ENCODE measurements at regions not wholly inside any gene's neighbourhood (a gene's known extent, or its start where the extent isn't known, plus 50 kb on each side); places are given as distances from the start of the nearest gene placed in this dataset.
"Not testable (repeated sequence)": the region's sequence is repeated elsewhere in the genome, so short reads cannot be mapped to it uniquely, and the experiment has no call there.

DNA sequence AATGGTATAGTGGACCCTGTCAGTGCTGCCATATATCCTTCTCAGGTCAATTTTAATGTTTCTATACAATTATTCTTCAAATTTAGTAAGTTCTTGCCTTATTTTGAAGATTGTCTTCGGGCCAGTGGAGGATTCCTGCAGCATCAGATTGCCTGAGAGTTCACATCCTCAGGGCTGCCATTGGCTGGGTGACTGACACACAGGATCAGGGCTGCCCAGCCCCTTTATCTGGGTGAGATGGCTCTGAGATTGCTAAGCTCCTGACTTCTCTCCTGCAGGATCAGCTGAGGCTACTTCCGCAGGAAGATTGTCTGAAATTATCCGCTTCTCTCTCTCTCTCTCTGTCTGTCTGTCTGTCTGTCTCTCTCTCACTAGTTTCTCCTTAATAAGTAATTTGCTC is 567.4 kb downstream of the TSN start:
- no peak overlapping the region for H3K4me3 ChIP-seq (ENCODE audit: low read depth, low read length)
- H3K9me3 ChIP-seq (ENCODE audit: control insufficient read depth, insufficient read depth, low read length) = no peaks in the 10 kb centered on the region

DNA sequence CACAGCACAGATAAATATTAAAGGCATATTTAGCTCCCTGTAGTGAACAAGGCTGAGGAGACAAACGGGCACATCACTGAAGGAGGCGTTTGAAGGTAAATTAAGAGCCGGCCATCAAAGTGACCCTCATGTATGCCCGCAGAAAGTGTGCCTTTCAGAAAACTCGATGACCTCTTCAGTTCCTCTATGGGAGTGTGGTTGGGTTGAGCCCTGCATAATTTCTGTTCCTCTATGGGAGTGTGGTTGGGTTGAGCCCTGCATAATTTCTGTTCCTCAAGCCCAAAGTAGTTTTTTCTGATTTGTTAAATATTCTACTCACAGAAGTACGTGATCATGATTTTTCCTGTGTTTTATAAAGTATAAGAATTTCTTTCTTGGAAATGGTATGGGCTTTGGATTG is 568.5 kb downstream of the TSN start:
- Histone ChIP-seq H3K9ac (ENCODE audit: low read depth, low read length) (no peak overlapping the region), H3K4me3 (ENCODE audit: low read depth, low read length) (no peak overlapping the region), H3K27me3 (ENCODE audit: control insufficient read depth, insufficient read depth, low read length) (no peaks in the 10 kb centered on the region)

More for the DNA sequence above, 567.4 kb downstream of the TSN start:
- no peaks in the 10 kb centered on the region for H3K4me1 ChIP-seq (ENCODE audit: control insufficient read depth, insufficient read depth, low read length)
- H3K9ac ChIP-seq (ENCODE audit: low read depth, low read length) = no peak overlapping the region
- H3K27me3 ChIP-seq (ENCODE audit: control insufficient read depth, insufficient read depth, low read length) = no peaks in the 10 kb centered on the region
- no peaks in the 10 kb centered on the region for H3K36me3 ChIP-seq (ENCODE audit: control insufficient read depth, insufficient read depth, low read length)

DNA sequence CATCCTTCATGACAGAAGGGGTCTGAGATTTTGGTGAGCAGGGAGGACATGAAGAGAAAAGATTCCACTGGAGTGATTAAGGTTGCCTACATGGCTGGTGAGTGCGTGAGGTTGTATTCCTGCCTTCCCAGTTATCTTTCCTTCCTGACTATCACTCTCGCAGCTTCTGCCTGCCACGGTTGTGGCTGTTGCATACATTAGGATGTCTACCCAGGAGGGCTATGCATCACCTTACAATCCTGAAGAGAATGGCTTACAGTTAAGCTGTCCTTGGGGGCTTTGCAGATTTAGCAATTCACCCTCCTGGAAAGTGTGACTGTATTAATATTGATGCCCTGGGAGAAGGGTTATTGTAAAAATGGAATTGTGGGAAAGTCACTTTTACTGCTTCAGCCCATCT is 571.0 kb downstream of the TSN start:
- Histone ChIP-seq H3K4me1 (ENCODE audit: control insufficient read depth, insufficient read depth, low read length) (no peaks in the 10 kb centered on the region), H3K36me3 (ENCODE audit: control insufficient read depth, insufficient read depth, low read length) (no peaks in the 10 kb centered on the region), H3K9me3 (ENCODE audit: control insufficient read depth, insufficient read depth, low read length) (no peaks in the 10 kb centered on the region), H3K4me3 (ENCODE audit: low read depth, low read length) (no peak overlapping the region), H3K9ac (ENCODE audit: low read depth, low read length) (no peak overlapping the region), H3K27me3 (ENCODE audit: control insufficient read depth, insufficient read depth, low read length) (no peaks in the 10 kb centered on the region)

More for the DNA sequence above, 568.5 kb downstream of the TSN start:
- H3K9me3 ChIP-seq (ENCODE audit: control insufficient read depth, insufficient read depth, low read length) = no peaks in the 10 kb centered on the region
- H3K36me3 ChIP-seq (ENCODE audit: control insufficient read depth, insufficient read depth, low read length) = no peaks in the 10 kb centered on the region
- no peaks in the 10 kb centered on the region for H3K4me1 ChIP-seq (ENCODE audit: control insufficient read depth, insufficient read depth, low read length)

DNA sequence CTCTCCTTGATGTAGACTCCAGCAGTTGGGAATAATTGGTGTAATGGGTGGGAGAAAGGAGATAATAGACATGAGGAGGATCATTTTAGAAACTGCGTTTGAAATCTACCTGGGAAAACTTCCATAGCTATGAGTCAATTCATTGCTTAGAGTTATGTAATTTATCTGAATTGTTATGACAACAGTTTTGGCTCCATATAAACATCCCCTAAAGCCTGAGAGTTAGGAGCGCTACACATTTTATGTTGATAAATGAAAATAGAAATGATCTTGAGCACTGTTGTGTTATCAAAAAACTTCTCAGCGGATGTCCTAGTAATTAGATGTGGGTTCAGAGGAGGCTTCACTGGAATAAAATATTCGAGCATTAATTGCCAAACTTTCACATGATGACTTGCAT is 573.4 kb downstream of the TSN start:
- no peaks in the 10 kb centered on the region for H3K9me3 ChIP-seq (ENCODE audit: control insufficient read depth, insufficient read depth, low read length)
- H3K9ac ChIP-seq (ENCODE audit: low read depth, low read length) = no peak overlapping the region

DNA sequence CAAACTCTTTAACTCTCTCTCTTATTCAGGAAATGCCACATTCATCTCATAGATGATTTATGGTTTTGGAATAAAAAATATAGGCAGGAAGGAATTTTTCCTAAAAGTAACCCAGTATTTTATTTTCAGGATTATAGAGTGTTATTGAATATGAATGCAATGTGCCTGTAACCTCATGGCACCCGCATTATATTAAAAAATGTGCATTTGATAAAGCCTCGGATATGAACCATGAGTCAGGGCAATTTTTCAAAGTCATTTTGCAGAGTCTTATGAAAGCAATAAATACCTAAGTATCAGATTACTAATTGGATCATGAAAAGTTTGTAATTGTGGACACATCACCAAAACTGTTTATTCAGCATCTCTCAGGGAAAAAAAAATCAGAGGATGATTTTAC is 573.8 kb downstream of the TSN start:
- Histone ChIP-seq H3K9me3 (ENCODE audit: control insufficient read depth, insufficient read depth, low read length) (no peaks in the 10 kb centered on the region), H3K4me3 (ENCODE audit: low read depth, low read length) (no peak overlapping the region), H3K36me3 (ENCODE audit: control insufficient read depth, insufficient read depth, low read length) (no peaks in the 10 kb centered on the region), H3K27me3 (ENCODE audit: control insufficient read depth, insufficient read depth, low read length) (no peaks in the 10 kb centered on the region), H3K9ac (ENCODE audit: low read depth, low read length) (no peak overlapping the region), H3K4me1 (ENCODE audit: control insufficient read depth, insufficient read depth, low read length) (no peaks in the 10 kb centered on the region)

More for the DNA sequence above, 573.4 kb downstream of the TSN start:
- Histone ChIP-seq H3K36me3 (ENCODE audit: control insufficient read depth, insufficient read depth, low read length) (no peaks in the 10 kb centered on the region), H3K27me3 (ENCODE audit: control insufficient read depth, insufficient read depth, low read length) (no peaks in the 10 kb centered on the region), H3K4me3 (ENCODE audit: low read depth, low read length) (no peak overlapping the region), H3K4me1 (ENCODE audit: control insufficient read depth, insufficient read depth, low read length) (no peaks in the 10 kb centered on the region)

DNA sequence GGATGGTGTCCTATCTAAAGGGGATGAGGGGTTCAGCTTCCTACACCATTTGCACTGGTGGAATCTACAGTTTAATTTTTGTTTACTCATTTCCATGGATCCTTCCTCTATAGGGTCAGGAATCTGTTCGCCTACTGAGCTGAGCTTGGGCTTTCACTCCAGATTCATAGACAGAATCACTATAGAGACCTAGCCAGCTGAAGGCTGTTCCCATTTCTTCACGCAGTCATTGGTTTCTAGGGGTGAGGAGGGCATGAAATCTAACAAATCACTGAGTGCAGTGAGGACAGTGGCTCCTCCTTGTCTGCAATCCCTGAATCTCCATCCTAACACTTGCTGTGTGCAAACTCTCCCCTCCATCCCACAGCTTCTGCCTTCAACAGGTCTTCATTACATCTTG is 578.5 kb downstream of the TSN start:
- Histone ChIP-seq H3K27me3 (ENCODE audit: control insufficient read depth, insufficient read depth, low read length) (no peaks in the 10 kb centered on the region), H3K4me1 (ENCODE audit: control insufficient read depth, insufficient read depth, low read length) (no peaks in the 10 kb centered on the region), H3K9me3 (ENCODE audit: control insufficient read depth, insufficient read depth, low read length) (no peaks in the 10 kb centered on the region)

DNA sequence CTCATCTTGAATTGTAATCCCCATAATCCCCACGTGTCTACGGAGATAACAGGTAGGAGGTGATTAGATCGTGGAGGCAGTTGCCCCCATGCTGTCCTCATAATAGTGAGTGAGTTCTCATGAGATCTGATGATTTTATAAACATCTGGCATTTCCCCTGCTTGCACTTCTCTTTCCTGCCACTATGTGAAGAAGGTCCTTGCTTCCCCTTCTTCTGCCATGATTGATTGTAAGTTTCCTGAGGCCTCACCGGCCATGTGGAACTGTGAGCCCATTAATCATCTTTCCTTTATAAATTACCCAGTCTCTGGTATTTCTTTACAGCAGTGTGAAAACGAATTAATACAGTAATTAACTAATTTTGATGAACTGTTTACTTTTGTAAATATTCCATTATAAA is 582.5 kb downstream of the TSN start:
- Histone ChIP-seq H3K9me3 (ENCODE audit: control insufficient read depth, insufficient read depth, low read length) (no peaks in the 10 kb centered on the region), H3K36me3 (ENCODE audit: control insufficient read depth, insufficient read depth, low read length) (no peaks in the 10 kb centered on the region), H3K4me1 (ENCODE audit: control insufficient read depth, insufficient read depth, low read length) (no peaks in the 10 kb centered on the region), H3K9ac (ENCODE audit: low read depth, low read length) (no peak overlapping the region), H3K27me3 (ENCODE audit: control insufficient read depth, insufficient read depth, low read length) (no peaks in the 10 kb centered on the region), H3K4me3 (ENCODE audit: low read depth, low read length) (no peak overlapping the region)

More for the DNA sequence above, 578.5 kb downstream of the TSN start:
- Histone ChIP-seq H3K36me3 (ENCODE audit: control insufficient read depth, insufficient read depth, low read length) (no peaks in the 10 kb centered on the region), H3K9ac (ENCODE audit: low read depth, low read length) (no peak overlapping the region), H3K4me3 (ENCODE audit: low read depth, low read length) (no peak overlapping the region)

DNA sequence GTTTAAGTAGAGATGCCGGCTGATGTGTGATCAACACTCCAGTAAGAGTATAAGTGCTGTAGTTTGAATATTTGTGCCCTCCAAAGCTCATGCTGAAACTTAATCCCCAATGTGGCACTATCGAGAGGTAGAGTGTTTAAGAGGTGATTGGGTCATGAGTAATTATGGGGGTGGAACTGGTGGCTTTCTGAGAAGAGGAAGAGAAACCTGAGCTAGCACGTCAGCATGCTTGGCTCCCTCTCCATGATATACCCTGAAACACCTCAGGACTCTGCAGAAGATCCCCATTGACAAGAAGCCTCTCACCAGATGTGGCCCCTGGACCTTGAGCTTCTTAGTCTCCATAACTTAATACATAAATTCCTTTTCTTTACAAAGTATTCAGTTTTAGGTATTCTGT is 584.8 kb downstream of the TSN start:
- no peak overlapping the region for H3K4me3 ChIP-seq (ENCODE audit: low read depth, low read length)
- no peaks in the 10 kb centered on the region for H3K4me1 ChIP-seq (ENCODE audit: control insufficient read depth, insufficient read depth, low read length)
- H3K9me3 ChIP-seq (ENCODE audit: control insufficient read depth, insufficient read depth, low read length) = no peaks in the 10 kb centered on the region
- no peaks in the 10 kb centered on the region for H3K36me3 ChIP-seq (ENCODE audit: control insufficient read depth, insufficient read depth, low read length)
- H3K27me3 ChIP-seq (ENCODE audit: control insufficient read depth, insufficient read depth, low read length) = no peaks in the 10 kb centered on the region
- no peak overlapping the region for H3K9ac ChIP-seq (ENCODE audit: low read depth, low read length)

DNA sequence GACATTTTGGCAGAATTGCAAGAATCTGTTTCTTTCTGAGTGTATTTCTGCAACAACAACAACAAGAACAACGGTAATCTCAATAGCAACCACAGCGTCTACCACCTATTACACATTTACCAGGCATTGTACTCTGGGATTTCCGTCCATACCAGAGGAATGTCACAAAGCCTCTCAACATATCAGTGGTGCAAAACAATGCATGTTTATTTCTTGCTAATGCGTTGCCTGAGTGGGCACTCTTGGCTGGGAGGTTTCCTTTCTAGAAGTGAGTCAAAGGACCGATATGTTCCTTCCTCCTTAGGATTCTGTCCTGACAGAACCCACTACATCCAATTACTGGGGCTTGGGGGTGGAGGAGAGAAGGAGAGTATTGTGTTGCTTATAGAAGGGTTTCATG is 585.6 kb downstream of the TSN start:
- Histone ChIP-seq H3K36me3 (ENCODE audit: control insufficient read depth, insufficient read depth, low read length) (no peaks in the 10 kb centered on the region), H3K27me3 (ENCODE audit: control insufficient read depth, insufficient read depth, low read length) (no peaks in the 10 kb centered on the region), H3K4me3 (ENCODE audit: low read depth, low read length) (no peak overlapping the region), H3K4me1 (ENCODE audit: control insufficient read depth, insufficient read depth, low read length) (no peaks in the 10 kb centered on the region), H3K9me3 (ENCODE audit: control insufficient read depth, insufficient read depth, low read length) (no peaks in the 10 kb centered on the region), H3K9ac (ENCODE audit: low read depth, low read length) (no peak overlapping the region)

DNA sequence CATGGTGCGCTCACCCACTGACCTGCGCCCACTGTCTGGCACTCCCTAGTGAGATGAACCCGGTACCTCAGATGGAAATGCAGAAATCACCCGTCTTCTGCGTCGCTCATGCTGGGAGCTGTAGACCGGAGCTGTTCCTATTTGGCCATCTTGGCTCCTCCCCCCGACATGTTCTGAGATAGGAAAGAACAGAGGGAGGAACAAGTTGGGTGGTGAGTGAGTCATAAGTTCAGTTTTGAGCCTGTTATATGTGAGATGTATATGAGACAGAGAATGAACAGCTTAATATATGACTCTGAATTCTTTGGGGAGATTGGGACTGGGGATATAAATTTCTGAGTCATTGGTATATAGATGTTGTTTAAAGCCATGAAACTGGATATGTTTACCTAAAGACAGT is 596.7 kb downstream of the TSN start:
- H3K9ac ChIP-seq (ENCODE audit: low read depth, low read length); H3K36me3 ChIP-seq (ENCODE audit: control insufficient read depth, insufficient read depth, low read length); H3K4me1 ChIP-seq (ENCODE audit: control insufficient read depth, insufficient read depth, low read length); H3K4me3 ChIP-seq (ENCODE audit: low read depth, low read length); H3K27me3 ChIP-seq (ENCODE audit: control insufficient read depth, insufficient read depth, low read length); H3K9me3 ChIP-seq (ENCODE audit: control insufficient read depth, insufficient read depth, low read length): not testable (repeated sequence)

DNA sequence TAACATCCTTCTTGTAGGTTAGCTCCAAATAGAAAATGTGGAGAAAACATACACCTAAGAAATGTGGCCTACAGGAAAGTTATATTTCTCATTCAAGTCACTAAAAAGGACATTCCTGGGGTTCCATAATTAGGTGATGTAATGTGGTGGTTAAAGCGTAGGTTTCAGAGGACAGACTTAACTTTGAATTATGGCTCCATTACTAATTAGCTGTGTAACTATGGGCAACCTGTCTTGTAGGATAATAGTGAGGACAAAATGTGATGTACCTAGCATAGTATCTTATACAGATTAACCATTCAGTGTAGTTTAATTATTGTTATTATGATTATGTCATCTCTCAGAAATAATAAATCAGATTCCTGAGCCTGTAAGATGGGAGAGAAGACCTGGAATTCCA is 602.5 kb downstream of the TSN start:
- no peaks in the 10 kb centered on the region for H3K9me3 ChIP-seq (ENCODE audit: control insufficient read depth, insufficient read depth, low read length)
- no peaks in the 10 kb centered on the region for H3K36me3 ChIP-seq (ENCODE audit: control insufficient read depth, insufficient read depth, low read length)
- no peaks in the 10 kb centered on the region for H3K27me3 ChIP-seq (ENCODE audit: control insufficient read depth, insufficient read depth, low read length)
- no peak overlapping the region for H3K9ac ChIP-seq (ENCODE audit: low read depth, low read length)
- no peak overlapping the region for H3K4me3 ChIP-seq (ENCODE audit: low read depth, low read length)
- no peaks in the 10 kb centered on the region for H3K4me1 ChIP-seq (ENCODE audit: control insufficient read depth, insufficient read depth, low read length)

DNA sequence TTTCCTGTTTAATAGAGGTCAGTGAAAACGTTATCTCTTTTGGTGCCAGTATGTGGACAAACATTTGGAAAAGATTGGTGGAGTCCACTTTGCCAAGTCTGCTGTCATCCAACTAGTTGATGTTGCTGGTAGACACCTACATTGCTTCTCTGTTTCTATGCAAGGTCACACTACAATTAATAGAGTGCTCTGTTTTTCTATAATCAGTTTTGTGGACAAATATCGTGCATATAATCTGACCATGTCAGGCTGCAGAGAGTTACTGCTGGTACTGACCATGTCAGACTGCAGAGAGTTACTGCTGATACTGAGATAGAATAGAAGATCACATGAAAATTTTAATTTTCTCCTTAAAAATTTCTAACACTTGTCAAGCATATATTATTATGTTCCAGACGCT is 603.3 kb downstream of the TSN start:
- Histone ChIP-seq H3K9ac (ENCODE audit: low read depth, low read length) (no peak overlapping the region), H3K27me3 (ENCODE audit: control insufficient read depth, insufficient read depth, low read length) (no peaks in the 10 kb centered on the region), H3K9me3 (ENCODE audit: control insufficient read depth, insufficient read depth, low read length) (no peaks in the 10 kb centered on the region), H3K36me3 (ENCODE audit: control insufficient read depth, insufficient read depth, low read length) (no peaks in the 10 kb centered on the region), H3K4me3 (ENCODE audit: low read depth, low read length) (no peak overlapping the region), H3K4me1 (ENCODE audit: control insufficient read depth, insufficient read depth, low read length) (no peaks in the 10 kb centered on the region)

DNA sequence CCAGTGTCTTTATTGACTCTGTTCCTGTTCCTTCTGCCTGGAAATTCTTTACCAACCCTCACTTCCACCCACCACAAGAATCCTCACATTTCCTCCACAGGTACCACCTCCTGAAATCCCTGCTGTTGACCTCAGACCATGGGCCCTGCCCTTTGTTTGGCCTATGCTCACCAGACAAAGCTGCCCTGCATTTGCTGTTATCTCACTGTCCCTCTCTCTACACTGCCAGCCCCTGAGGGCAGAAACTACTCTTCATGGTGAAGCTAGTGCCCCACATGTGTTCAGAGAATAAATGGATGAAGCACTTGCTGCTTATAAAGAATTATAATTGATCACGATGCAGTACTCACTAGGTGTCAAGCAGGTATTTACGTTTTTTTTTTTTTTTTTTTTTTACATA is 608.4 kb downstream of the TSN start:
- H3K36me3 ChIP-seq (ENCODE audit: control insufficient read depth, insufficient read depth, low read length) = no peaks in the 10 kb centered on the region
- no peak overlapping the region for H3K9ac ChIP-seq (ENCODE audit: low read depth, low read length)
- no peaks in the 10 kb centered on the region for H3K9me3 ChIP-seq (ENCODE audit: control insufficient read depth, insufficient read depth, low read length)
- no peaks in the 10 kb centered on the region for H3K4me1 ChIP-seq (ENCODE audit: control insufficient read depth, insufficient read depth, low read length)
- no peak overlapping the region for H3K4me3 ChIP-seq (ENCODE audit: low read depth, low read length)
- H3K27me3 ChIP-seq (ENCODE audit: control insufficient read depth, insufficient read depth, low read length) = no peaks in the 10 kb centered on the region

Data from iPS-15b (cell line).